ENCODE measurements at regions not wholly inside any gene's neighbourhood (a gene's known extent, or its start where the extent isn't known, plus 50 kb on each side); places are given as distances from the start of the nearest gene placed in this dataset.

DNA sequence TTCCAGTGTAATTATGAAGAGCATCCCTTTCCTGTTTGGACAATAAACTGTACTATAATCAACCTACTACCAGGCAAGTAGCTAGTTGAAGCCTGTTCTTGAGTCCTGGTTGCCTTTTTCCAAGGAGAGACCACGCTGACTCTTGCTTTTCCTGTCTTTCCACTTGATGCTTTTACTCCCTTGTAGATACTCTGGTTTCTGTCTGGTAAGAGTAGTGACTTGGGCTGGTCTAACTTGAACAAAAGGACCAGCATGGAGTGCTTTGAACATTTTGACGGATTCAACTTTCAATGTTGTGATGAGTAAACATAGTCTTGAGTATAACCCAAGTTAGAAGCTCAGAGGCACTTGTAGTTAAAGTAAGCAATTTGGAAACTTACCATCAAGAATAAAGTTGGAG lies 464.3 kb downstream of the GADD45G start:
- no peaks in the 10 kb centered on the region for H3K4me1 ChIP-seq
- H3K36me3 ChIP-seq, result no peaks in the 10 kb centered on the region
- no peak overlapping the region for H3K4me3 ChIP-seq (ENCODE audit: low read depth, low read length)
- TF ChIP-seq, protein P1, sequence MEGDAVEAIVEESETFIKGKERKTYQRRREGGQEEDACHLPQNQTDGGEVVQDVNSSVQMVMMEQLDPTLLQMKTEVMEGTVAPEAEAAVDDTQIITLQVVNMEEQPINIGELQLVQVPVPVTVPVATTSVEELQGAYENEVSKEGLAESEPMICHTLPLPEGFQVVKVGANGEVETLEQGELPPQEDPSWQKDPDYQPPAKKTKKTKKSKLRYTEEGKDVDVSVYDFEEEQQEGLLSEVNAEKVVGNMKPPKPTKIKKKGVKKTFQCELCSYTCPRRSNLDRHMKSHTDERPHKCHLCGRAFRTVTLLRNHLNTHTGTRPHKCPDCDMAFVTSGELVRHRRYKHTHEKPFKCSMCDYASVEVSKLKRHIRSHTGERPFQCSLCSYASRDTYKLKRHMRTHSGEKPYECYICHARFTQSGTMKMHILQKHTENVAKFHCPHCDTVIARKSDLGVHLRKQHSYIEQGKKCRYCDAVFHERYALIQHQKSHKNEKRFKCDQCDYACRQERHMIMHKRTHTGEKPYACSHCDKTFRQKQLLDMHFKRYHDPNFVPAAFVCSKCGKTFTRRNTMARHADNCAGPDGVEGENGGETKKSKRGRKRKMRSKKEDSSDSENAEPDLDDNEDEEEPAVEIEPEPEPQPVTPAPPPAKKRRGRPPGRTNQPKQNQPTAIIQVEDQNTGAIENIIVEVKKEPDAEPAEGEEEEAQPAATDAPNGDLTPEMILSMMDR (IDR thresholded peaks at IDR 0.05; ENCODE audit: low read depth, low read length), result no peak
- peaks cover 12% of the 10 kb centered on the region for H3K27me3 ChIP-seq
- DNase-seq, result no peak
- H3K9me3 ChIP-seq, result no peaks in the 10 kb centered on the region

DNA sequence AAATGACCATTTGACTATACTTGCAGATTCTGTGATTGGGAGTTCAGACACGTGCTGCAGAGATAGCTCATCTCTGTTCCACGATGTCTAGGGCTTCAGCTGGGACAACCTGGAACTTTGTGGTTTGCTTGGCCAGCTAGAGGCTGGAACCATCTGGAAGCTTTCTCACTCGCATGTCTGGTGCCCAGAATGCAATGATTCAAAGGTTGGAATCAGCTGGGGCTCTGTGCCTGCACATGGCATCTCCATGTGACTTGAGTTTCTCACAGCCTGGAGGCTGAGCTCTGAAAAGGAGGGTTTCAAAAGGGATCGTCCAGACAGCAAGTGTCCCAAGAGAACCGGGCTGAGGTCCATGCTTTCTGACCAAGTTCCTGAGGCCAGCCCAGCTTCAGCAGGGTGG lies 465.2 kb downstream of the GADD45G start:
- TF ChIP-seq, protein P1 (IDR thresholded peaks at IDR 0.05; ENCODE audit: low read depth, low read length), result no peak
- Histone ChIP-seq H3K4me3 (ENCODE audit: low read depth, low read length) (no peak overlapping the region), H3K36me3 (no peaks in the 10 kb centered on the region), H3K27me3 (peaks cover 18% of the 10 kb centered on the region), H3K9me3 (no peaks in the 10 kb centered on the region), H3K4me1 (no peaks in the 10 kb centered on the region)
- no peak for DNase-seq

DNA sequence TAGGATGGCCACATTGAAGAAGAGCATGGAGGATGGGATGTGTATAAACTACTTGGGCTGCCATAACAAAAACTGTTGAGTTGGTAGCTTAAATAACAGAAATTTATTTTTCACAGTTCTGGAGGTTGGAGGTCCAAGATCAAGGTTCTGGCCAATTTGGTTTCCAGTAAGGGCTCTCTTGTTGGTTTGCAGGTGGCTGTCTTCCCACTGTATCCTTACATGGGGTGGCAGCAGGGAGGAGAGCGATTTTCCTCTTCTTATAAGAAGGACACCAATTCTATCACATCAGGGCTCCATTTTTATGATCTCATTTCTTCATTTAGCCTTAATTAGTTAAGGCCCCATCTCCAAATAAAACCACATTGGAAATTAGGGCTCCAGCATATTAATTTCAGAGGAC lies 465.7 kb downstream of the GADD45G start:
- TF ChIP-seq, protein P1 (IDR thresholded peaks at IDR 0.05; ENCODE audit: low read depth, low read length), result no peak
- Histone ChIP-seq H3K36me3 (no peaks in the 10 kb centered on the region), H3K4me3 (ENCODE audit: low read depth, low read length) (no peak overlapping the region), H3K4me1 (no peaks in the 10 kb centered on the region), H3K9me3 (no peaks in the 10 kb centered on the region), H3K27me3 (peaks cover 20% of the 10 kb centered on the region)
- DNase-seq, result no peak

DNA sequence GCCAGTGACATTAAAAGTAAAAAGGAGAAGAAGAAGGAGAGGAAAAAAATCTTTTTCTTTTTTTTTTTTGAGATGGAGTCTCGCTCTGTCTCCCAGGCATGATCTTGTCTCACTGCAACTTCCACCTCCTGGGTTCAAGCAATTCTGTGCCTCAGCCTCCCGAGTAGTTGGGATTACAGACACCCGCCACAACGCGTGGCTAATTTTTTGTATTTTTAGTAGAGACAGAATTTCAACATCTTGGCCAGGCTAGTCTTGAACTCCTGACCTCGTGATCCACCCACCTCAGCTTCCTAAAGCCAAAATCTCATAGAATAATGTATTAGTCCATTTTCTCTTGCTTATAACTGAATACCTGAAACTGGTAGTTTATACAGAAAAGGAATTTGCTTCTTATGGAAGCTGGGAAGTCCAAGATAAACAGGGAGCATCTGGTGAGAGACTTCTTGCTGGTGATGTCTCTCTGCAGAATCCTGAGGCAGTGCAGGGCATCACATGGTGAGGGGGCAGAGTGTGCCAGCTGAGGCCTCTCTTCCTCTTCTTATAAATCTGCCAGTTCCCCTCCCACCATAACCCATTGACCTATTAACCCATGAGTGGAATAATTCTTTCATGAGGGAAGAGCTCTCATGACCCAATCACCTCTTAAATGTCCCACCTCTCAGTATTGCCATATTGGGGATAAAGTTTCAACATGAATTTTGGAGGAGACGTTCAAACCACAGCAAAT lies 466.3 kb downstream of the GADD45G start:
- Histone ChIP-seq H3K27me3 (peaks cover 20% of the 10 kb centered on the region), H3K9me3 (no peaks in the 10 kb centered on the region), H3K4me1 (no peaks in the 10 kb centered on the region), H3K4me3 (ENCODE audit: low read depth, low read length) (no peak overlapping the region), H3K36me3 (no peaks in the 10 kb centered on the region)
- no peak for DNase-seq
- TF ChIP-seq, protein P1 (IDR thresholded peaks at IDR 0.05; ENCODE audit: low read depth, low read length), result no peak

DNA sequence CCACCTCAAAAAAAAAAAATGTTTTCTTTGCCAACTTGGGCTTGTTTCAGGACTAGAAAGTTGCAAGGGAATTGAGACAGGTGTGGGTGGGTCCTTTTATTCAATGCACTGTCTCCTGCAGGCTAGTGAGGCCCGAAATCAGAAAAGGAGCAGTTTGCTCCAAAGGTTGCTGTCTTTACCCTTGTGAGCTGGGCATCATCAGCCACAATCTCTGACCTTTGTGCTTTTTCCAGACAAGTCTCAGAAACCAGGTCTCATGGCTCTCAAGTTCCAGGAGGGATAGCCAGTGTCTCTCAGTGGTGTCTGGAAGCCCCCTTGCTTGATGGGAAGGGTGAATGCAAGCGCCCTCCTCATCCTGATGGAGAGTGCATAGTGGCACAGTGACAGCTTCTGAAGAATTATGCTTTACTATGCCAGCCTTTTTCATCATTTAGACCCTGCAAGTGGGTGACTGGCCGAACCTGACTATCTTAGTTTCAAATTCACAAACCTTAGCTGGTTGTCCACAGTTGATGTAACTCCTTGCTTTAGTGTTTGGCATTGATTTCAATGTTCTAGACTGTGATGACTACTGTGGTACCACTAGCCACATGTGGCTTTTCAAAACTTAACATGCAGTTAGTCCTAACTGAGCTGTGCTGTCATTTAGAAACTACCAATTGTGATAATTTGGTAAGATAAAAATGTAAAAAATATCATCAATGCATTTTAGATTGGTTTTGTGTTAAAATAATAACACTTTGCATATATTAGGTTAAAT lies 468.6 kb downstream of the GADD45G start:
- Histone ChIP-seq H3K27me3 (peaks cover 24% of the 10 kb centered on the region), H3K4me1 (no peaks in the 10 kb centered on the region), H3K4me3 (ENCODE audit: low read depth, low read length) (no peak overlapping the region), H3K36me3 (no peaks in the 10 kb centered on the region), H3K9me3 (no peaks in the 10 kb centered on the region)
- TF ChIP-seq, protein P1 (IDR thresholded peaks at IDR 0.05; ENCODE audit: low read depth, low read length), result no peak
- DNase-seq, result no peak
